ENCODE measurements at regions not wholly inside any gene's neighbourhood (a gene's known extent, or its start where the extent isn't known, plus 50 kb on each side); places are given as distances from the start of the nearest gene placed in this dataset.
"Not testable (repeated sequence)": the region's sequence is repeated elsewhere in the genome, so short reads cannot be mapped to it uniquely, and the experiment has no call there.

DNA sequence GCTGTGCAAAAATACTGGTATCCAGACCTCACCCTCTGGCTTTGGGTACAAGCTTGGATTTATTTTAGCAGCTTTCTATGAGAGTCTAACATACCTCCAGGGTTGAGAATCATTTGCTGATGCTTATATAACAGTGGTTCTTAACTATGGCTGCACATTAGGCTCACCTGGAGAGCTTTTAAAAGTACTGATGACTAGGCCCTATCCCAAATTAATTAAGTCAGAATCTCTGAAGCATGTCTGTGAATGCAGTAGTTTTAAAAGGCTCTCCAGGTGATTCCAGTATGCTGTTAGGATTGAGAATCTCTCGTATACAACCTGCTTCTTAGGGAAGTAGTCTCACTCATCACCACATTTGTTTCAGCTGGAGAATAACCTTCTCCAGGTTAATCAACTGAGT, 99.2 kb downstream of the PDHA2 start:
- TF ChIP-seq GABPA (IDR thresholded peaks at IDR 0.05; ENCODE audit: low read depth): no peak
- TF ChIP-seq SPI1 (IDR thresholded peaks at IDR 0.05; ENCODE audit: borderline replicate concordance, low read depth): no peak
- no peak for TF ChIP-seq POLR2AphosphoS5 (IDR thresholded peaks at IDR 0.05; ENCODE audit: low read depth)
- TF ChIP-seq, protein P1, sequence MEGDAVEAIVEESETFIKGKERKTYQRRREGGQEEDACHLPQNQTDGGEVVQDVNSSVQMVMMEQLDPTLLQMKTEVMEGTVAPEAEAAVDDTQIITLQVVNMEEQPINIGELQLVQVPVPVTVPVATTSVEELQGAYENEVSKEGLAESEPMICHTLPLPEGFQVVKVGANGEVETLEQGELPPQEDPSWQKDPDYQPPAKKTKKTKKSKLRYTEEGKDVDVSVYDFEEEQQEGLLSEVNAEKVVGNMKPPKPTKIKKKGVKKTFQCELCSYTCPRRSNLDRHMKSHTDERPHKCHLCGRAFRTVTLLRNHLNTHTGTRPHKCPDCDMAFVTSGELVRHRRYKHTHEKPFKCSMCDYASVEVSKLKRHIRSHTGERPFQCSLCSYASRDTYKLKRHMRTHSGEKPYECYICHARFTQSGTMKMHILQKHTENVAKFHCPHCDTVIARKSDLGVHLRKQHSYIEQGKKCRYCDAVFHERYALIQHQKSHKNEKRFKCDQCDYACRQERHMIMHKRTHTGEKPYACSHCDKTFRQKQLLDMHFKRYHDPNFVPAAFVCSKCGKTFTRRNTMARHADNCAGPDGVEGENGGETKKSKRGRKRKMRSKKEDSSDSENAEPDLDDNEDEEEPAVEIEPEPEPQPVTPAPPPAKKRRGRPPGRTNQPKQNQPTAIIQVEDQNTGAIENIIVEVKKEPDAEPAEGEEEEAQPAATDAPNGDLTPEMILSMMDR (IDR thresholded peaks at IDR 0.05; ENCODE audit: insufficient read depth, low read length): no peak
- TF ChIP-seq, protein P2, sequence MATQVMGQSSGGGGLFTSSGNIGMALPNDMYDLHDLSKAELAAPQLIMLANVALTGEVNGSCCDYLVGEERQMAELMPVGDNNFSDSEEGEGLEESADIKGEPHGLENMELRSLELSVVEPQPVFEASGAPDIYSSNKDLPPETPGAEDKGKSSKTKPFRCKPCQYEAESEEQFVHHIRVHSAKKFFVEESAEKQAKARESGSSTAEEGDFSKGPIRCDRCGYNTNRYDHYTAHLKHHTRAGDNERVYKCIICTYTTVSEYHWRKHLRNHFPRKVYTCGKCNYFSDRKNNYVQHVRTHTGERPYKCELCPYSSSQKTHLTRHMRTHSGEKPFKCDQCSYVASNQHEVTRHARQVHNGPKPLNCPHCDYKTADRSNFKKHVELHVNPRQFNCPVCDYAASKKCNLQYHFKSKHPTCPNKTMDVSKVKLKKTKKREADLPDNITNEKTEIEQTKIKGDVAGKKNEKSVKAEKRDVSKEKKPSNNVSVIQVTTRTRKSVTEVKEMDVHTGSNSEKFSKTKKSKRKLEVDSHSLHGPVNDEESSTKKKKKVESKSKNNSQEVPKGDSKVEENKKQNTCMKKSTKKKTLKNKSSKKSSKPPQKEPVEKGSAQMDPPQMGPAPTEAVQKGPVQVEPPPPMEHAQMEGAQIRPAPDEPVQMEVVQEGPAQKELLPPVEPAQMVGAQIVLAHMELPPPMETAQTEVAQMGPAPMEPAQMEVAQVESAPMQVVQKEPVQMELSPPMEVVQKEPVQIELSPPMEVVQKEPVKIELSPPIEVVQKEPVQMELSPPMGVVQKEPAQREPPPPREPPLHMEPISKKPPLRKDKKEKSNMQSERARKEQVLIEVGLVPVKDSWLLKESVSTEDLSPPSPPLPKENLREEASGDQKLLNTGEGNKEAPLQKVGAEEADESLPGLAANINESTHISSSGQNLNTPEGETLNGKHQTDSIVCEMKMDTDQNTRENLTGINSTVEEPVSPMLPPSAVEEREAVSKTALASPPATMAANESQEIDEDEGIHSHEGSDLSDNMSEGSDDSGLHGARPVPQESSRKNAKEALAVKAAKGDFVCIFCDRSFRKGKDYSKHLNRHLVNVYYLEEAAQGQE (IDR thresholded peaks at IDR 0.05; ENCODE audit: insufficient replicate concordance, low read depth): no peak
- DNase-seq (ENCODE audit: low read depth in 1 of 2, low spot score in 1 of 2): no peak
- Histone ChIP-seq H3K27me3 (ENCODE audit: insufficient read depth, poor library complexity, severe bottlenecking) (no peaks in the 10 kb centered on the region), H3K4me3 (replicated peaks; ENCODE audit: insufficient read depth, low read length) (no peak overlapping the region), H3K27ac (replicated peaks) (no peak overlapping the region)

DNA sequence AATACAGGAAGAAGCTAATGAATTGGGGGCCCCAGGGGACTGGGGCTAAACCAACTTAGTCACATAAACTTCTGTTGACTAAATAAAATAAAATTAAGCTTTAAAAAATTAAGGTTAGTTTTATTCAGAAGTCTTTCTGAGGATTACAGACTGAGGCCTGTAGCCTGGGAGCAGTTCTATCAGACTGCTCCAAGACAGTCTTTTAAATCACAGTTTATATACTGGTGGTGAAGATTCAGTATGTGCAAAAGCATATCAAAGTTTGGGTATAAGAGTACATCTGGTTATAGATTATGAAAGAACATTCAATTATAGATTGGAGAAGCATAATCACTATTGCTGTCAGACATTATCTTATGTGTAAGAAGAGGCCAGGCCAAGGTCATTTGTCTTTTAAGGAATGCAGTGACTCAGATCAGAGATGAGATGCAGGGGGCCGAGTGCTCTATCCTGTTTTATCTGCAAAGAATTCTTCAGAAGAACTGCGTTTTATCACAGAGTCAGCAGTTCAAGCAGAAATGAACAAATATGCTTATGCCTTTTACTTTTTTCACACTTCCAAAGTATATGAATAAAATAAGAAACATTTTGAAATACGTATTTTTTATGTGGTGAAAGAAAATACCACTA, 109.4 kb downstream of the PDHA2 start:
- Histone ChIP-seq H3K27ac (replicated peaks) (no peak overlapping the region), H3K4me3 (replicated peaks; ENCODE audit: insufficient read depth, low read length) (no peak overlapping the region), H3K27me3 (ENCODE audit: insufficient read depth, poor library complexity, severe bottlenecking) (no peaks in the 10 kb centered on the region)
- no peak for DNase-seq (ENCODE audit: low read depth in 1 of 2, low spot score in 1 of 2)
- TF ChIP-seq, protein P2 (IDR thresholded peaks at IDR 0.05; ENCODE audit: insufficient replicate concordance, low read depth): no peak
- TF ChIP-seq SPI1 (IDR thresholded peaks at IDR 0.05; ENCODE audit: borderline replicate concordance, low read depth) (no peak), POLR2AphosphoS5 (IDR thresholded peaks at IDR 0.05; ENCODE audit: low read depth) (no peak), GABPA (IDR thresholded peaks at IDR 0.05; ENCODE audit: low read depth) (no peak)
- TF ChIP-seq, protein P1 (IDR thresholded peaks at IDR 0.05; ENCODE audit: insufficient read depth, low read length): no peak

DNA sequence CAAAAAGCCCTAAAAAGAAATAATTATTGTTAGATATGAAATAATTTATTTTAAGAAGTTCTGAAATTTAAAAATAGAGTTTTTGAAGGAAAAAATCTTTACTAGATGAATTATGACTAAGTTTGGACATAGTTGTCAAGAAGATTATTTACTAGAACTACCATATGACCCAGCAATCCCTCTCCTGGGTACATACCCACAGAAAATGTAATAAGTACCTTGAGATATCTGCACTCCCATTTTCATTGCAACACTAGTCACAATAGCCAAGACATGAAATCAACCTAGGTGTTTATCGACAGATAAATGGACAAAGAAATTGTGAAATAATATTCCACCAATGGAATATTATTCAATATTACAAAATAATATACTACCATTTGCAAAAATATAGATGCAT, 109.9 kb downstream of the PDHA2 start:
- Histone ChIP-seq H3K27ac (replicated peaks) (no peak overlapping the region), H3K4me3 (replicated peaks; ENCODE audit: insufficient read depth, low read length) (no peak overlapping the region), H3K27me3 (ENCODE audit: insufficient read depth, poor library complexity, severe bottlenecking) (no peaks in the 10 kb centered on the region)
- DNase-seq (ENCODE audit: low read depth in 1 of 2, low spot score in 1 of 2): no peak
- TF ChIP-seq, protein P2 (IDR thresholded peaks at IDR 0.05; ENCODE audit: insufficient replicate concordance, low read depth): no peak
- TF ChIP-seq GABPA (IDR thresholded peaks at IDR 0.05; ENCODE audit: low read depth) (no peak), SPI1 (IDR thresholded peaks at IDR 0.05; ENCODE audit: borderline replicate concordance, low read depth) (no peak), POLR2AphosphoS5 (IDR thresholded peaks at IDR 0.05; ENCODE audit: low read depth) (no peak)
- TF ChIP-seq, protein P1 (IDR thresholded peaks at IDR 0.05; ENCODE audit: insufficient read depth, low read length): no peak

DNA sequence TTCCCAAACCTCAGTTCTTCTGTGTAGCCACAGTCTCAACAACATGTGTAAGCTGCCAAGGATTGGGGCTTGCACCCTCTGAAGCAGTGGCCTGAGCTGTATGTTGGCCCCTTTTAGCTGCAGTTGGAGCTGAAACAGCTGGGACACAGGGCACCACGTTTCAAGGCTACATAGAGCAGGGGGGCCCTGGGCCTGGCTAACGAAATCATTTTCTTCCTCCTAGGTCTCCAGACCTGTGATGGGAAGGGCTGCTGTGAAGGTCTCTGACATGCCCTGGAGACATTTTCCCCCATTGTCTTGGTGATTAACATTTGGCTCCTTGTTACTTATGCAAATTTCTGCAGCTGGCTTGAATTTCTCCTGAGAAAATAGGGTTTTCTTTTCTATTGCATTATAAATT, 112.6 kb downstream of the PDHA2 start:
- H3K27ac ChIP-seq (replicated peaks); H3K4me3 ChIP-seq (replicated peaks; ENCODE audit: insufficient read depth, low read length); H3K27me3 ChIP-seq (ENCODE audit: insufficient read depth, poor library complexity, severe bottlenecking); DNase-seq (ENCODE audit: low read depth in 1 of 2, low spot score in 1 of 2): not testable (repeated sequence)

Measured in HL-60 (cell line).